ENCODE measurements at regions not wholly inside any gene's neighbourhood (a gene's known extent, or its start where the extent isn't known, plus 50 kb on each side); places are given as distances from the start of the nearest gene placed in this dataset.

- no peak overlapping the region for H3K4me3 ChIP-seq (ENCODE audit: low read depth, low read length)
- TF ChIP-seq CTCF (IDR thresholded peaks at IDR 0.05; ENCODE audit: low read depth, low read length), result no peak
- no peaks in the 10 kb centered on the region; the same call in 1 of the 2 replicates for H3K9me3 ChIP-seq (ENCODE audit: control insufficient read depth, insufficient read depth, low read length)
- ChIA-PET CTCF (no interaction called here), POLR2A (no interaction called here)
- H3K27ac ChIP-seq (ENCODE audit: low read depth, low read length), result no peak overlapping the region
- DNase-seq (ENCODE audit: low read depth, low spot score), result no peak
- no peaks in the 10 kb centered on the region for H3K27me3 ChIP-seq (ENCODE audit: control insufficient read depth, insufficient read depth, low read length)
These were observed 1176.1 kb downstream of the LRFN5 start for GRCh38 chr14:42782754-42783153.

- ChIA-PET CTCF (no interaction called here), POLR2A (interaction anchor here (0.6 to 1.2 kb wide), 4 partner anchors 27 to 215 kb away, joined by 5 to 8 read pairs (median 6); no protein-coding TSS in a partner anchor)
- peak; percentile 11 for DNase-seq (ENCODE audit: low read depth, low spot score)
- no peak for TF ChIP-seq CTCF (IDR thresholded peaks at IDR 0.05; ENCODE audit: low read depth, low read length)
- no peaks in the 10 kb centered on the region for H3K27me3 ChIP-seq (ENCODE audit: control insufficient read depth, insufficient read depth, low read length)
- H3K4me3 ChIP-seq (ENCODE audit: low read depth, low read length), result no peak overlapping the region
- H3K27ac ChIP-seq (ENCODE audit: low read depth, low read length), result no peak overlapping the region
- no peaks in the 10 kb centered on the region for H3K9me3 ChIP-seq (ENCODE audit: control insufficient read depth, insufficient read depth, low read length)
These were observed 1172.3 kb downstream of the LRFN5 start for GRCh38 chr14:42778984-42779383.

- CTCF ChIA-PET, result no interaction called here
- POLR2A ChIA-PET, result no interaction called here
- no peak overlapping the region for H3K4me3 ChIP-seq (ENCODE audit: low read depth, low read length)
These were observed 1144.1 kb downstream of the LRFN5 start for GRCh38 chr14:42750771-42751170.

GRCh38 chr14:42742084-42742483 lies 1135.4 kb downstream of the LRFN5 start:
- no peak for DNase-seq (ENCODE audit: low read depth, low spot score)
- ChIA-PET CTCF (no interaction called here), POLR2A (no interaction called here)
- no peak overlapping the region for H3K27ac ChIP-seq (ENCODE audit: low read depth, low read length)
- no peak overlapping the region for H3K4me3 ChIP-seq (ENCODE audit: low read depth, low read length)
- H3K9me3 ChIP-seq (ENCODE audit: control insufficient read depth, insufficient read depth, low read length), result no peaks in the 10 kb centered on the region
- TF ChIP-seq CTCF (IDR thresholded peaks at IDR 0.05; ENCODE audit: low read depth, low read length), result no peak
- H3K27me3 ChIP-seq (ENCODE audit: control insufficient read depth, insufficient read depth, low read length), result no peaks in the 10 kb centered on the region

More at GRCh38 chr14:42750771-42751170, 1144.1 kb downstream of the LRFN5 start:
- H3K27ac ChIP-seq (ENCODE audit: low read depth, low read length), result no peak overlapping the region
- no peak for TF ChIP-seq CTCF (IDR thresholded peaks at IDR 0.05; ENCODE audit: low read depth, low read length)
- DNase-seq (ENCODE audit: low read depth, low spot score), result no peak
- no peaks in the 10 kb centered on the region for H3K27me3 ChIP-seq (ENCODE audit: control insufficient read depth, insufficient read depth, low read length)
- no peaks in the 10 kb centered on the region for H3K9me3 ChIP-seq (ENCODE audit: control insufficient read depth, insufficient read depth, low read length)

GRCh38 chr14:42736408-42736807 lies 1129.7 kb downstream of the LRFN5 start:
- no peak for TF ChIP-seq CTCF (IDR thresholded peaks at IDR 0.05; ENCODE audit: low read depth, low read length)
- POLR2A ChIA-PET, result no interaction called here
- no peak for DNase-seq (ENCODE audit: low read depth, low spot score)
- CTCF ChIA-PET, result no interaction called here
- H3K4me3 ChIP-seq (ENCODE audit: low read depth, low read length), result no peak overlapping the region
- no peaks in the 10 kb centered on the region for H3K9me3 ChIP-seq (ENCODE audit: control insufficient read depth, insufficient read depth, low read length)
- H3K27me3 ChIP-seq (ENCODE audit: control insufficient read depth, insufficient read depth, low read length), result no peaks in the 10 kb centered on the region
- no peak overlapping the region for H3K27ac ChIP-seq (ENCODE audit: low read depth, low read length)

Data from AG04450 (cell line).